Activated CD8-positive, alpha-beta memory T cell treated with anti-CD3 and anti-CD28 coated beads, Interleukin-2, amount 50 U/mL, for 48 hours (primary cell): ENCODE measurements at regions not wholly inside any gene's neighbourhood (a gene's known extent, or its start where the extent isn't known, plus 50 kb on each side); places are given as distances from the start of the nearest gene placed in this dataset.

Experiments used
- DNase-seq: peaks from one replicate; pipeline ENCODE4 v3.0.0-alpha.2; 2020

GRCh38 chr6:169044381-169045230, 209.0 kb downstream of the THBS2 start:
- no peak for DNase-seq

GRCh38 chr6:169042061-169042460, 211.6 kb downstream of the THBS2 start:
- no peak for DNase-seq

GRCh38 chr6:169041078-169041477, 212.6 kb downstream of the THBS2 start:
- no peak for DNase-seq

GRCh38 chr6:169038691-169039090, 215.0 kb downstream of the THBS2 start:
- DNase-seq = no peak

GRCh38 chr6:169035385-169036240, 218.0 kb downstream of the THBS2 start:
- no peak for DNase-seq

GRCh38 chr6:169034516-169035167, 219.0 kb downstream of the THBS2 start:
- DNase-seq = no peak

- no peak for DNase-seq
Observed at GRCh38 chr6:169029861-169030260, 223.8 kb downstream of the THBS2 start.

- DNase-seq = no peak
Observed at GRCh38 chr6:169028343-169028742, 225.3 kb downstream of the THBS2 start.

GRCh38 chr6:169026175-169026574, 227.5 kb downstream of the THBS2 start:
- DNase-seq = no peak

- DNase-seq = no peak
Observed at GRCh38 chr6:169024047-169024660, 229.5 kb downstream of the THBS2 start.

GRCh38 chr6:169023161-169023874, 230.3 kb downstream of the THBS2 start:
- no peak for DNase-seq

- no peak for DNase-seq
Observed at GRCh38 chr6:169022079-169022478, 231.6 kb downstream of the THBS2 start.

- no peak for DNase-seq
Observed at GRCh38 chr6:169020821-169021220, 232.8 kb downstream of the THBS2 start.

- no peak for DNase-seq
Observed at GRCh38 chr6:169019727-169020491, 233.7 kb downstream of the THBS2 start.

- DNase-seq = no peak
Observed at GRCh38 chr6:169019111-169019510, 234.5 kb downstream of the THBS2 start.

GRCh38 chr6:169016758-169017157, 236.9 kb downstream of the THBS2 start:
- no peak for DNase-seq

GRCh38 chr6:169014211-169015197, 239.1 kb downstream of the THBS2 start:
- no peak for DNase-seq

- DNase-seq = no peak
Observed at GRCh38 chr6:169009628-169010027, 244.0 kb downstream of the THBS2 start.

- no peak for DNase-seq
Observed at GRCh38 chr6:169008641-169009257, 244.9 kb downstream of the THBS2 start.

GRCh38 chr6:169005166-169005565, 248.5 kb downstream of the THBS2 start:
- no peak for DNase-seq
